ENCODE measurements at regions not wholly inside any gene's neighbourhood (a gene's known extent, or its start where the extent isn't known, plus 50 kb on each side); places are given as distances from the start of the nearest gene placed in this dataset.

DNA sequence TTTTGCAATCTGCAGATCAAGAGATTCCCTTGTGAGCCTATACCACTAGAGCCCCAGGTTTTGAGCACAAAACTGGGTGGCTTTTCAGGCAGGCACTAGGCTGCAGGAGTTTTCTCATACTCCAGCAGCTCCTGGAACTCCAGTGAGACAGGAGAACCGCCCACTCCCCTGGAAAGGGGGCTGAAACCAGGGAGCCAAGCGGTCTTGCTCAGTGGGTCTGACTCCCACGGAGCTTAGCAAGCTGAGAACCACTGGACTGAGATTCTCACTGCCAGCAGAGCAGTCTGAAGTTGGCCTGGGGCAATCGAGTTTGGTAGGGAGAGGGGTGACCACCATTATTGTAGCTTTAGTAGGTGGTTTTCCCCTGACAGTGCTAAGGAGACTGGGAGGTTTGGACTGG, 313.8 kb upstream of the TEX13C start:
- no peak for DNase-seq

- DNase-seq = no peak
Observed at GRCh38 chrX:125006704-125007103, 313.0 kb upstream of the TEX13C start.

DNA sequence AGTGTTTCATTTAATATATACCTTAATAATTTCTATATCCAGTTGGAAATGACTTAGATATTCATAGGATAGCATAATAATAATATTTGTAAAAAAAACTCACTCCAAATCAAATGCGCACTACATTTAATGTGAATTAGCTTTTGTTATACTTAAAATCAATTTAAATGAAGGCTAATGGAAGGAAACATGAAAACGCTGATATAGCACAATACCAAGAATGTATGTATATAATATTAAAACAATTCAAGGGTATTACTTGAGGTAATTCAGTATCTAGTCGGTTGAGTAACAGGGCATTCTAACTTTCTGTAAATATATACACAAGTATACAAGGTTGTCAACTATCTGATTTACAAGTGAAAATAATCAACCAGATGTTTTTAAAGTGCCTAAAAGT, 307.1 kb upstream of the TEX13C start:
- no peak for DNase-seq

DNA sequence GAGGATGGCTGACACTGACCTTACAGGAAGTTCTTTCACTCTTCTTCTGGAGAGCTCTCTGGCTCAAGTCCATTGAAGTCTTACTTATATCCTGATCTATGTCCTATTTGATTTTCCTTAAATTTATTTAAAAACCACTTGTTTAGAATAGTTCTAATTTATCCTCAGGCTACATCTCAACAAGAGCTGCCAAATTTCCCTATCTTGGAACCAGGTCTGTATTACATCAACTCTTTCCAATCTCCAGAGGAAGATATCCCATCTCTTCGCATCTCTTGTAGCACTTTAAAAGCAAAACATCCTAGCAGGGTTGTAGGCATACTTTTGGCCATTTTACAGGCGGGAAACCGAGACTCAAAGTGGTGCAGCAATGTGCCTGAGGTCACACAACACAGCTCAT, 290.5 kb upstream of the TEX13C start:
- no peak for DNase-seq
